ENCODE measurements at regions not wholly inside any gene's neighbourhood (a gene's known extent, or its start where the extent isn't known, plus 50 kb on each side); places are given as distances from the start of the nearest gene placed in this dataset.

DNA sequence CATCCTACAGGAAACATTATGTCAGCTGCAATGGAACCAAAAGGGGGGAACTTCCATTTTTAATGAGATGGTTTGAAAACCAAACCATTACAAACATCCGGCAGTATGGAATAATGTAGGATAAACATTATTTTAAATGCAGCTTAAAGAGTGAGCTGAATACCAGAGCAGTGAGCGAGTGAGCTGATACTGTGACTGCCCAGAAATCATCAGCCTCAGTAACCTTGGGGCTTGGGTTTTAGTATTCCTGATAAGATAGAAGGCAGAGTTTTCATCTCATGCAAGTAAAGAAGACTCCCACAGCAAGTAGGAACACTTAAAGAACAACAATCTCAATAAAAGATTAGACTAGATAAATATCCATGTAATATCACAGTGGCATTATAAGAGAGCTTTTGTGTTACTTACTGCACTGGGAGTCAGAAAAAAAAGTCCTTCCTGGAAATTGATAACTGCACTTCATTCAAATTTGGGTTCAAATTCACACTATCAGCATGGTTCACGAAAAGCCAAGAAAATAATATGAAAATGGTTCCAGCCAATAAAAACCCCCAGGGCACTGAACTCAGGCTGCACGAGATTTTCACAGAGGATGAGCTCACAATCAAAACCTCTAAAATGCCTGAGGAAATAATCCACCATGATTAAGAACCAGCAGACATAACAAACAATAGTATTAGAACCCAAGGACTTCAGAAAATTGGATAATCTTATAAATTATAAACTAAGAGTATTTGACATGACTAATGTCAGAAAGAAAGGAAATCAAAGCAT, 115.7 kb downstream of the MTPAP start:
- POLR2A ChIA-PET (ENCODE audit: low non-redundant PET): no interaction called here
- CTCF ChIA-PET: interaction anchor here (0.9 kb wide), 1 partner anchor 8 kb away, joined by 3 read pairs; no protein-coding TSS in a partner anchor
- no peak overlapping the region for H3K27ac ChIP-seq
- TF ChIP-seq, protein P1, sequence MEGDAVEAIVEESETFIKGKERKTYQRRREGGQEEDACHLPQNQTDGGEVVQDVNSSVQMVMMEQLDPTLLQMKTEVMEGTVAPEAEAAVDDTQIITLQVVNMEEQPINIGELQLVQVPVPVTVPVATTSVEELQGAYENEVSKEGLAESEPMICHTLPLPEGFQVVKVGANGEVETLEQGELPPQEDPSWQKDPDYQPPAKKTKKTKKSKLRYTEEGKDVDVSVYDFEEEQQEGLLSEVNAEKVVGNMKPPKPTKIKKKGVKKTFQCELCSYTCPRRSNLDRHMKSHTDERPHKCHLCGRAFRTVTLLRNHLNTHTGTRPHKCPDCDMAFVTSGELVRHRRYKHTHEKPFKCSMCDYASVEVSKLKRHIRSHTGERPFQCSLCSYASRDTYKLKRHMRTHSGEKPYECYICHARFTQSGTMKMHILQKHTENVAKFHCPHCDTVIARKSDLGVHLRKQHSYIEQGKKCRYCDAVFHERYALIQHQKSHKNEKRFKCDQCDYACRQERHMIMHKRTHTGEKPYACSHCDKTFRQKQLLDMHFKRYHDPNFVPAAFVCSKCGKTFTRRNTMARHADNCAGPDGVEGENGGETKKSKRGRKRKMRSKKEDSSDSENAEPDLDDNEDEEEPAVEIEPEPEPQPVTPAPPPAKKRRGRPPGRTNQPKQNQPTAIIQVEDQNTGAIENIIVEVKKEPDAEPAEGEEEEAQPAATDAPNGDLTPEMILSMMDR (conservative IDR thresholded peaks at IDR 0.05; ENCODE audit: low read depth): no peak
- no peak for DNase-seq (ENCODE audit: low spot score)

DNA sequence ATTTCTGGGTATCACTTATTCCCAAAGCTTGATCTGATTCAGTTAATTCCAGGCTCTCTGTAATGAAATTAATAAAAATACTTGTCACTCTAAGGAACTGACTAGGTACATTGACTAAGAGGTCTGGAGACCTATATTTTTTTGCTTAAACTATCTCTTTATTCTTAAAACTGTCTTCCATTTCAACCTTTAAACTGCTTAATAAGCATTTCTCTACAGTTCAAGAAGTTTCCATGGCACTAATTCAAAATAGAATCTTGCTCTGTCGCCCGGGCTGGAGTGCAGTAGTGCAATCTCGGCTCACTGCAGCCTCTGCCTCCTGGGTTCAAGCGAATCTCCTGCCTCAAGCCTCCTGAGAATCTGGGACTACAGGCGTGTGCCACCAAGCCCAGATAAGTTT, 117.4 kb downstream of the MTPAP start:
- ChIA-PET POLR2A (ENCODE audit: low non-redundant PET) (no interaction called here), CTCF (no interaction called here)
- no peak overlapping the region for H3K27ac ChIP-seq
- no peak for DNase-seq (ENCODE audit: low spot score)
- TF ChIP-seq, protein P1 (conservative IDR thresholded peaks at IDR 0.05; ENCODE audit: low read depth): no peak

DNA sequence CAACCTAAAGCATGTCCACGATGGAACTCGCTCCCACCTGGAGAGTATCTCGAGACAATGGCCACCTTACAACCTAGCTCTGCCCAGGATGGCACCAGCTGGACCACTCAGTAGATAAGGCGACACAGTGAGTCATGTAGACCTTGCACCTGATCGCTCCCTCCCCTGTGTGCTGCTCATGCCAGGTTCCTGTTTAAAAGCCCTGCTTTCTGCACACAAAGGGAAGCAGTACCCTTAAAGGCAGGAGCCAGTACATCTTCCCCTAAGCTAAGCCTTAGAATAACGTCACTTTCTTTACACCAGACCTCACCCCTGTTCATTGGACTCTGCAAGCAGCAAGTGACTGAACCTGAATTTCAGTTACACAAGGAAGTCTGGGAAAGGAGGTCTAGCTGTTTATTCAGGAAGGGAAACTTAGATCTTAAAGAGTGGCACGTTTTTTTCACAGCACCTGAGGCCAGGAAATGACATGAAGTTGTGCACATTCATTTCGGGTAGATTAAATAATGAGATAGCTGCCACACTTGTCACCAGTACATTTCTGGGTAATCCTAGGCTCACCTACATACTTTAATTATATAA, 117.9 kb downstream of the MTPAP start:
- TF ChIP-seq, protein P1 (conservative IDR thresholded peaks at IDR 0.05; ENCODE audit: low read depth): no peak
- POLR2A ChIA-PET (ENCODE audit: low non-redundant PET): no interaction called here
- no peak overlapping the region for H3K27ac ChIP-seq
- no peak for DNase-seq (ENCODE audit: low spot score)
- CTCF ChIA-PET: no interaction called here

DNA sequence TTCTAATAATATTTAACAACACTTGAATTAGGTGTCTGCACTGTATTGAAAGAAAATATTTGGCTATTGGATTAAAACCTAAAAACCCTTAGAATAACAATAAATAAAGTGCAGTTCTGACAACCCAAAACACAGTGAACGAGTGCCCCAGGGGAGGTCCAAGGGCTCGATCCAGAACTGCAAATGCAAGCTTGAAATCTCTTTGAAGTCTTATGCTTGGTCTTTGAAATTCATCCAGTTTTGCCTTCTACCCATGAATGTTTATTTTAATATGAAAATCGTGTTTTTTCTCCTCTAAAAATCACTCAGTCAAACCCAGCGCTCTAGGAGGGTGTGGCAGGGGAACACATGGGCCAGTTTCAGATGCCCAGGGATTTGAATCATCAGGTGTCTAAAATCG, 119.5 kb downstream of the MTPAP start:
- H3K27ac ChIP-seq: no peak overlapping the region
- POLR2A ChIA-PET (ENCODE audit: low non-redundant PET): no interaction called here
- CTCF ChIA-PET: interaction anchor here (0.9 kb wide), 1 partner anchor 7 kb away, joined by 3 read pairs; no protein-coding TSS in a partner anchor
- DNase-seq (ENCODE audit: low spot score): no peak
- TF ChIP-seq, protein P1 (conservative IDR thresholded peaks at IDR 0.05; ENCODE audit: low read depth): no peak

DNA sequence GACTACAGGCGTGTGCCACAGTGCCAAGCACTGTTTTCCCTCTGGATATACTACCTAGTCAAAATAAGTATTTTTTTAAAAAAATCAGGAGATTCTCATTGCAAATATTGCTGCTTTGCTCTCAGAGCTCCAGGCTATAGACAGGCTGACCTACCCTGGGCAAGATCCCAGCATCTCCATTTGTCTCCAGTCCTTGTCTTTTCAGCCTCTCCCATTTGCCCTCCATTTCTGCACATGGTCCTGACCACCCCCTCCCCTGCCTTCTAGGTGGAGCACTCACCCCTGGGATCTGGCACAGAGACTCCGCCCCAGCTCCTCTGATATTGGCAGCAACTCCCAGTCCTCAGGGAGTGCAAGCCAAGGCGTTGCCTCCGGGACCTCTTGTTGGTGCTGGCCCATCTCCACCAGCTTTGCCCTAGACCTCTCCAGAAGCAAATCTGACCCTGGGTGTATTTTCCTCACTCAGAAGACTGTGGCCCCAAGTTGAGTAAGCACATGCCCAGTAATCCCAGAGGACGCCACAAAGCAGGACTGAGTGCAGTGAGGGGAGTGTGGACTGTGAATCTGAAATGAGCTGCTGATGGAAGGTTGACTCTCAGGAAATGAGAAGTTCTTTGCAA, 120.6 kb downstream of the MTPAP start:
- ChIA-PET CTCF (no interaction called here), POLR2A (ENCODE audit: low non-redundant PET) (no interaction called here)
- H3K27ac ChIP-seq: no peak overlapping the region
- DNase-seq (ENCODE audit: low spot score): no peak
- TF ChIP-seq, protein P1 (conservative IDR thresholded peaks at IDR 0.05; ENCODE audit: low read depth): no peak

DNA sequence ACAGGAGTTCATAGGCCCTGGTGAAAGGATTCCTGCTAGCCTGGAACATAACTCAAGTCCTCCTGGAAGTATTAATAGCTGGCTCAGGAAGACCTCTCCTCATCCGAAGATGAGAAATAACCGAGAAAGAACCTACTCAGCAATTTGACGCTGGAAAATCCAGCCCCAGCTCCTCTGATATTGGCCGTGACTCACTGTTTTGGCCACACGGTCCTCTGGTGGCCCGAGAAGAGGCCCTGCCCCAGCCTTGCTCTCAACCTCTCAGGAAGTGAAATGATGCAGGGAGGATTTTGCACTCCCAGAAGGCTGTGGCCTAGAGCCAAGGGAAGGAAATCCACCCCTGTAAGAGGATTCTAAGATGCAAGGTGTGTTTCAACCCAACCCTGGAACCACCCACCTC, 121.6 kb downstream of the MTPAP start:
- ChIA-PET CTCF (interaction anchor here (0.6 kb wide), 1 partner anchor 406 kb away, joined by 6 read pairs; no protein-coding TSS in a partner anchor), POLR2A (ENCODE audit: low non-redundant PET) (no interaction called here)
- no peak for DNase-seq (ENCODE audit: low spot score)
- no peak overlapping the region for H3K27ac ChIP-seq
- TF ChIP-seq, protein P1 (conservative IDR thresholded peaks at IDR 0.05; ENCODE audit: low read depth): no peak

Data from RWPE1 (cell line).